ENCODE measurements at regions not wholly inside any gene's neighbourhood (a gene's known extent, or its start where the extent isn't known, plus 50 kb on each side); places are given as distances from the start of the nearest gene placed in this dataset.

GRCh38 chr14:41350476-41350875 is 256.2 kb upstream of the LRFN5 start:
- no peak for TF ChIP-seq REST (IDR thresholded peaks at IDR 0.05; ENCODE audit: insufficient read depth in 1 of 2, low read depth in 2 of 2, low read length in 2 of 2)
- TF ChIP-seq FOXP2 (optimal IDR thresholded peaks at IDR 0.05; ENCODE audit: borderline replicate concordance, extremely low read depth, extremely low read length, insufficient read depth), result no peak
- TF ChIP-seq SIN3A (IDR thresholded peaks at IDR 0.05; ENCODE audit: borderline replicate concordance, insufficient read depth, low read length), result no peak
- no peak for TF ChIP-seq TAF1 (IDR thresholded peaks at IDR 0.05; ENCODE audit: borderline replicate concordance, insufficient read depth, low read length)
- TF ChIP-seq POLR2AphosphoS5 (IDR thresholded peaks at IDR 0.05; ENCODE audit: low read depth, low read length), result no peak

GRCh38 chr14:41349289-41349910 is 257.3 kb upstream of the LRFN5 start:
- TF ChIP-seq TAF1 (IDR thresholded peaks at IDR 0.05; ENCODE audit: borderline replicate concordance, insufficient read depth, low read length), result no peak
- no peak for TF ChIP-seq REST (IDR thresholded peaks at IDR 0.05; ENCODE audit: insufficient read depth in 1 of 2, low read depth in 2 of 2, low read length in 2 of 2)
- no peak for TF ChIP-seq POLR2AphosphoS5 (IDR thresholded peaks at IDR 0.05; ENCODE audit: low read depth, low read length)

DNA sequence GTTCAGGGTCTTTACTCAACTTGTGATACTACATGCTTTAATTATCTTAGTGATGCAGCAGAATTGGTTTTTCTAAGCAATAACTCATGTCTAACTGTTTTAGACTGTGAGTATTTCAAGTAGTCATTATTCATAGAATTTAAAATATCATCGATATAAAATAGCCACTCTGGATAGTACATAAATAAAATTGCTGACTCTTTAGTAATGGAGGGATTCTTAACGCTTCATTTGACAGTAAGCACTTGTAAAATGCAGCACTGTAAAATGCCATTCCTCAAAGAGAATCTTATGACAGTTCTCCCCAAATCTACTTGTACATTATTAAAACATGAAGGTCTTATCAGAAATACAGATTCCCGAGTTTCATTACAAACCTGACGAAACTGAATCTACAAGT is 262.8 kb upstream of the LRFN5 start:
- TF ChIP-seq TAF1 (IDR thresholded peaks at IDR 0.05; ENCODE audit: borderline replicate concordance, insufficient read depth, low read length), result no peak
- TF ChIP-seq REST (IDR thresholded peaks at IDR 0.05; ENCODE audit: insufficient read depth in 1 of 2, low read depth in 2 of 2, low read length in 2 of 2), result no peak
- TF ChIP-seq SIN3A (IDR thresholded peaks at IDR 0.05; ENCODE audit: borderline replicate concordance, insufficient read depth, low read length), result no peak
- TF ChIP-seq FOXP2 (optimal IDR thresholded peaks at IDR 0.05; ENCODE audit: borderline replicate concordance, extremely low read depth, extremely low read length, insufficient read depth), result no peak
- no peak for TF ChIP-seq POLR2AphosphoS5 (IDR thresholded peaks at IDR 0.05; ENCODE audit: low read depth, low read length)

DNA sequence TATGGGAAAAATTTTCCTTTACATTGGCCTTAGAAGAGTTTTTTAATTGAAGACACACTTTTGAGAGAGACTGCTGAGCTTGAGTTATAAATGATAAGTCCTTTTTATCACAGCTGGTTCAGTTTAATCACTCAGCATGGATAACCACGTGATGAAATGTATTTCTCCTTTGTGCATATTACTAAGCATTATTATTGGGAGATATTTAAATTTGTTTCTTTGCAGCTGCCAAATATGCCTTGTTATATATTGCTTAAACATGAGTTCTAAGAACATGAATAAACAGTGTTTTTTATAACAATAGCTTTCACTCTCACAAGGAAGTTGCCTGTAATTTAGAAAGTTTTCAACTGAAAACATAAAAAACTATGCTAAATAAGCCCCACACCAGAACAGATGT is 293.5 kb upstream of the LRFN5 start:
- TF ChIP-seq FOXP2 (optimal IDR thresholded peaks at IDR 0.05; ENCODE audit: borderline replicate concordance, extremely low read depth, extremely low read length, insufficient read depth), result no peak
- TF ChIP-seq POLR2AphosphoS5 (IDR thresholded peaks at IDR 0.05; ENCODE audit: low read depth, low read length), result no peak
- no peak for TF ChIP-seq SIN3A (IDR thresholded peaks at IDR 0.05; ENCODE audit: borderline replicate concordance, insufficient read depth, low read length)
- TF ChIP-seq TAF1 (IDR thresholded peaks at IDR 0.05; ENCODE audit: borderline replicate concordance, insufficient read depth, low read length), result no peak
- no peak for TF ChIP-seq REST (IDR thresholded peaks at IDR 0.05; ENCODE audit: insufficient read depth in 1 of 2, low read depth in 2 of 2, low read length in 2 of 2)

GRCh38 chr14:41303506-41303905 is 303.2 kb upstream of the LRFN5 start:
- TF ChIP-seq REST (IDR thresholded peaks at IDR 0.05; ENCODE audit: insufficient read depth in 1 of 2, low read depth in 2 of 2, low read length in 2 of 2) (no peak), POLR2AphosphoS5 (IDR thresholded peaks at IDR 0.05; ENCODE audit: low read depth, low read length) (no peak), TAF1 (IDR thresholded peaks at IDR 0.05; ENCODE audit: borderline replicate concordance, insufficient read depth, low read length) (no peak), FOXP2 (optimal IDR thresholded peaks at IDR 0.05; ENCODE audit: borderline replicate concordance, extremely low read depth, extremely low read length, insufficient read depth) (no peak), SIN3A (IDR thresholded peaks at IDR 0.05; ENCODE audit: borderline replicate concordance, insufficient read depth, low read length) (no peak)

Measured in PFSK-1 (cell line).